B cell (primary cell): ENCODE measurements at regions not wholly inside any gene's neighbourhood (a gene's known extent, or its start where the extent isn't known, plus 50 kb on each side); places are given as distances from the start of the nearest gene placed in this dataset.
"Not testable (repeated sequence)": the region's sequence is repeated elsewhere in the genome, so short reads cannot be mapped to it uniquely, and the experiment has no call there.

Experiments
- ATAC-seq: fragments of 200-7000 bp; cut with Tn5 transposase; one replicate; pipeline ENCODE4 v1.10.0; 2021; ENCODE audit warnings: low read depth, mild to moderate bottlenecking, moderate number of reproducible peaks, moderate library complexity
- CTCF ChIA-PET: fragments of 350-600 bp; sonication (Branson Sonifier 250); formaldehyde crosslinking; loops from one replicate; lab custom pipeline; 2021; ENCODE audit warnings: antibody characterized with exemption, inconsistent platforms; lab: Charles Lee
- POLR2A ChIA-PET: fragments of 350-600 bp; sonication (Branson Sonifier 250); formaldehyde crosslinking; loops from one replicate; lab custom pipeline; 2021; ENCODE audit warnings: antibody characterized with exemption; lab: Charles Lee
- DNase-seq: peaks from one replicate; pipeline ENCODE4 v3.0.0; 2013
- H2AFZ ChIP-seq: 2 replicates; pipeline ENCODE4 v1.6.1; 2012; ENCODE audit warnings: mild to moderate bottlenecking, low read depth, low read length; ENCODE audit not compliant: insufficient read depth, poor library complexity, severe bottlenecking
- H3K27ac ChIP-seq, 2 donors: 1 replicate in 1 of 2; 2 replicates in 1 of 2; pipeline ENCODE4 v1.5.1; 2012 to 2013; ENCODE audit warnings: low read length in 2 of 2, mild to moderate bottlenecking in 2 of 2, moderate library complexity in 1 of 2
- H3K27me3 ChIP-seq, 4 experiments: fragments of 200-600 bp in 1 of 4; sonication (generic) in 1 of 4; replicated peaks in 1 of 4; 1 replicate in 2 of 4; 2 replicates in 2 of 4; pipeline versions ENCODE4 v1.6.1 to v1.7.0; 2013 to 2016; ENCODE audit warnings: low read length in 3 of 4, mild to moderate bottlenecking in 2 of 4, mixed read lengths in 1 of 4, moderate library complexity in 1 of 4; ENCODE audit not compliant: insufficient read depth in 4 of 4, control insufficient read depth in 3 of 4; ENCODE audit errors: control extremely low read depth in 1 of 4
- H3K36me3 ChIP-seq, 2 experiments: replicated peaks in 1 of 2; 1 replicate in 1 of 2; 2 replicates in 1 of 2; pipeline versions ENCODE4 v1.6.1 to v1.7.1; 2013; ENCODE audit warnings: low read length in 1 of 2; ENCODE audit not compliant: insufficient read depth in 2 of 2, control insufficient read depth in 1 of 2; ENCODE audit errors: control extremely low read depth in 1 of 2, extremely low read depth in 1 of 2
- H3K4me1 ChIP-seq, 2 donors: fragments of 200-600 bp in 1 of 2; sonication (generic) in 1 of 2; 1 replicate in 1 of 2; 2 replicates in 1 of 2; pipeline versions ENCODE4 v1.5.1 to v1.6.1; 2013 to 2017; ENCODE audit warnings: low read length in 2 of 2; ENCODE audit not compliant: control insufficient read depth in 2 of 2, insufficient read depth in 2 of 2
- H3K4me2 ChIP-seq: replicated peaks from 2 replicates; pipeline ENCODE3; 2012; ENCODE audit warnings: mild to moderate bottlenecking, low read depth, low read length; ENCODE audit not compliant: poor library complexity, severe bottlenecking
- H3K4me3 ChIP-seq, 5 experiments: fragments of 200-600 bp in 1 of 5; sonication (generic) in 1 of 5; 1 replicate in 3 of 5; 2 replicates in 2 of 5; pipeline versions ENCODE4 v1.5.1 to v1.7.0; 2011 to 2016; ENCODE audit warnings: low read length in 4 of 5, mild to moderate bottlenecking in 4 of 5, low read depth in 2 of 5, control low read depth in 1 of 5, moderate library complexity in 1 of 5; ENCODE audit not compliant: insufficient read depth in 1 of 5; ENCODE audit errors: control extremely low read depth in 1 of 5, extremely low read depth in 1 of 5
- H3K79me2 ChIP-seq: fragments of 200-600 bp; sonication (generic); one replicate; pipeline ENCODE4 v1.6.0; 2016; ENCODE audit warnings: low read length; ENCODE audit not compliant: control insufficient read depth, insufficient read depth
- H3K9ac ChIP-seq: fragments of 200-600 bp; sonication (generic); 2 replicates; pipeline ENCODE4 v1.6.1; 2017; ENCODE audit warnings: mild to moderate bottlenecking, low read length, moderate library complexity
- H3K9me3 ChIP-seq, 3 donors: one replicate each; pipeline versions ENCODE4 v1.6.1 to v1.7.1; 2013; ENCODE audit warnings: low read length in 2 of 3; ENCODE audit not compliant: control insufficient read depth in 2 of 3, insufficient read depth in 1 of 3; ENCODE audit errors: control extremely low read depth in 1 of 3
- H4K20me1 ChIP-seq: 2 replicates; pipeline ENCODE4 v1.6.0; 2012; ENCODE audit warnings: mild to moderate bottlenecking, low read length; ENCODE audit not compliant: insufficient read depth, control insufficient read depth, poor library complexity, severe bottlenecking
- H3K27ac Mint-ChIP-seq: one replicate; pipeline ENCODE4 v1.8.0; 2021; ENCODE audit warnings: mixed read lengths
- H3K27me3 Mint-ChIP-seq: one replicate; pipeline ENCODE4 v1.8.0; 2021; ENCODE audit warnings: mixed read lengths
- H3K4me1 Mint-ChIP-seq: one replicate; pipeline ENCODE4 v1.8.0; 2021; ENCODE audit warnings: mixed read lengths
- H3K4me3 Mint-ChIP-seq: one replicate; pipeline ENCODE4 v1.8.0; 2021; ENCODE audit warnings: mixed read lengths
- H3K9me3 Mint-ChIP-seq: one replicate; pipeline ENCODE4 v1.8.0; 2022; ENCODE audit warnings: mixed read lengths; ENCODE audit not compliant: insufficient read depth
- CTCF ChIP-seq: fragments of 200-600 bp; IDR thresholded peaks from one replicate; pipeline ENCODE4 v1.8.0; 2022; ENCODE audit warnings: antibody characterized with exemption, mild to moderate bottlenecking
- EZH2 ChIP-seq: IDR thresholded peaks from 2 replicates; pipeline ENCODE4 v1.6.1; 2012; ENCODE audit warnings: borderline replicate concordance, low read depth, mild to moderate bottlenecking, moderate library complexity, low read length; ENCODE audit not compliant: insufficient read depth, poor library complexity, severe bottlenecking
- WGBS: methylation state at CpG from one replicate; pipeline ENCODE4 v1.1.5; 2013; ENCODE audit warnings: missing lambda C conversion rate; ENCODE audit not compliant: insufficient coverage; 5-methylcytosine and 5-hydroxymethylcytosine counted together
- intact Hi-C: fragments of 100-400 bp; cut with micrococcal nuclease; formaldehyde crosslinking; loops from one replicate; pipeline ENCODE4 v1.10.0; 2022

DNA sequence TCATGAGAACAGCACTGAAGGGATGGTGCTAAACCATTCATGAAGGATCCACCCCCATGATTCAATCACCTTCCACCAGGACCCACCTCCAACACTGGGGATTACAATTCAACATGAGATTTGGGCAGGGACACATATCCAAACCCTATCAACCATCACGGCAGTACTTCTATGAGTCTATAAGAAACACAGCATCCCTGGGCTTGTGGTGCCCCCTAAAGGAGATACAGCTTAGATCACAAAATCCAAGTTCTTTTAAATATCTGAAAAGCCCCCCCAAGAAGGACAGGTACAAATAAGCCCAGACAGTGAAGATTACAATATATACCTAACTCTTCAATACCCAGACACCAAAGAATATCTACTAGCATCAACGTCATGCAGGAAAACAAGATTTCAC, 233.7 kb upstream of the ADRA1B start:
- 67% methylated on average over 1 of the region's 2 CpGs for WGBS
- Histone ChIP-seq H3K36me3 (no peaks in the 10 kb centered on the region), H2AFZ (no peak overlapping the region), H3K4me1 (no peaks in the 10 kb centered on the region), H4K20me1 (no peaks in the 10 kb centered on the region), H3K79me2 (no peaks in the 10 kb centered on the region), H3K27me3 (no peaks in the 10 kb centered on the region), H3K4me2 (no peak overlapping the region), H3K9ac (no peak overlapping the region), H3K4me3 (no peak overlapping the region), H3K9me3 (peaks cover 0 to 35% (median 23%) of the 10 kb centered on the region in 3 donors), H3K27ac (no peak overlapping the region)
- Mint-ChIP-seq H3K4me3 (no peak overlapping the region), H3K27ac (no peak overlapping the region), H3K9me3 (peaks cover 14% of the 10 kb centered on the region), H3K27me3 (peaks cover 8% of the 10 kb centered on the region), H3K4me1 (no peaks in the 10 kb centered on the region)
- POLR2A ChIA-PET = no interaction called here
- CTCF ChIA-PET = interaction anchor here (0.6 kb wide), 1 partner anchor 11 kb away, joined by 3 read pairs; no protein-coding TSS in a partner anchor
- DNase-seq (no peak), ATAC-seq (no peak)
- intact Hi-C loops = no loop called here
- TF ChIP-seq CTCF = no peak
- no peak for TF ChIP-seq EZH2

DNA sequence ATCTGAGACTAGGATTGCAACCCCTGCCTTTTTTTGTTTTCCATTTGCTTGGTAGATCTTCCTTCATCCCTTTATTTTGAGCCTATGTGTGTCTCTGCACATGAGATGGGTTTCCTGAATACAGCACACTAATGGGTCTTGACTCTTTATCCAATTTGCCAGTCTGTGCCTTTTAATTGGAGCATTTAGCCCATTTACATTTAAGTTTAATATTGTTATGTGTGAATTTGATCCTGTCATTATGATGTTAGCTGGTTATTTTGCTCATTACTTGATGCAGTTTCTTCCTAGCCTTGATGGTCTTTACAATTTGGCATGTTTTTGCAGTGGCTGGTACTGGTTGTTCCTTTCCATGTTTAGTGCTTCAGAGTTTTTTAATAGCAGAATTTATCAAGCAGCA, 228.4 kb upstream of the ADRA1B start:
- H3K4me1 Mint-ChIP-seq, H3K9me3 Mint-ChIP-seq, CTCF ChIA-PET, H3K4me1 ChIP-seq, ATAC-seq, H2AFZ ChIP-seq, H3K4me3 Mint-ChIP-seq, H3K79me2 ChIP-seq, H3K9ac ChIP-seq, H3K27ac ChIP-seq, DNase-seq, H3K27ac Mint-ChIP-seq, intact Hi-C loops, H3K4me3 ChIP-seq, H3K4me2 ChIP-seq, POLR2A ChIA-PET, H3K9me3 ChIP-seq, H4K20me1 ChIP-seq, H3K36me3 ChIP-seq: not testable (repeated sequence)
- H3K27me3 ChIP-seq = peaks cover 0 to 11% (median 0%) of the 10 kb centered on the region in 4 experiments
- peaks cover 46% of the 10 kb centered on the region for H3K27me3 Mint-ChIP-seq
